OCI-LY1 (cell line): ENCODE measurements at regions not wholly inside any gene's neighbourhood (a gene's known extent, or its start where the extent isn't known, plus 50 kb on each side); places are given as distances from the start of the nearest gene placed in this dataset.

Source experiments
- EZH2 ChIP-seq: fragments of 200-600 bp; sonication (generic), shearing (Covaris generic); IDR thresholded peaks from 2 replicates; pipeline ENCODE4 v1.8.0; 2017; ENCODE audit warnings: borderline replicate concordance, mixed run types, mild to moderate bottlenecking, antibody characterized with exemption, low read length, moderate library complexity, mixed read lengths
- TF ChIP-seq, protein P1 (sequence below): fragments of 200-600 bp; sonication (generic), shearing (Covaris generic); IDR thresholded peaks from 2 replicates; pipeline ENCODE4 v1.5.1; 2017; ENCODE audit warnings: mild to moderate bottlenecking, antibody characterized with exemption, low read length, moderate library complexity, mixed read lengths

DNA sequence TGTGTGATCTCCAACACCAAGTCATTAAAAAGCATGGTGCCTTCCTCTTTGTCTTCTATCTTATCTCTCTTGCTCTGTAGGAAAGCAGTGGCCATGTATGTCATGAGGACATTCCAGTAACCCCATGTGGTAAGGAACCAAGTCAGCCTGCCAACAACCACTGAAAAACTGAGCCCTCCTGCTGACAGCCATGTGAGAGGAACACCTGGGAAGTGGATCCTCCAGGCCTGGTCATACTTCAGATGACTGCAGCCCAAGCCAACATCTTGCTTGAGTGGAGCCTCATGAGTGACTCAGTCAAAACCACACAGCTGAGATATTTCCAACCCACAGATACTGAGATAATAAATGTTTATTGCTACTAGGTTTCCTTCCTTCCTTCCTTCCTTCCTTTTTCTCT, 597.3 kb downstream of the ZIC1 start:
- TF ChIP-seq, protein P1, sequence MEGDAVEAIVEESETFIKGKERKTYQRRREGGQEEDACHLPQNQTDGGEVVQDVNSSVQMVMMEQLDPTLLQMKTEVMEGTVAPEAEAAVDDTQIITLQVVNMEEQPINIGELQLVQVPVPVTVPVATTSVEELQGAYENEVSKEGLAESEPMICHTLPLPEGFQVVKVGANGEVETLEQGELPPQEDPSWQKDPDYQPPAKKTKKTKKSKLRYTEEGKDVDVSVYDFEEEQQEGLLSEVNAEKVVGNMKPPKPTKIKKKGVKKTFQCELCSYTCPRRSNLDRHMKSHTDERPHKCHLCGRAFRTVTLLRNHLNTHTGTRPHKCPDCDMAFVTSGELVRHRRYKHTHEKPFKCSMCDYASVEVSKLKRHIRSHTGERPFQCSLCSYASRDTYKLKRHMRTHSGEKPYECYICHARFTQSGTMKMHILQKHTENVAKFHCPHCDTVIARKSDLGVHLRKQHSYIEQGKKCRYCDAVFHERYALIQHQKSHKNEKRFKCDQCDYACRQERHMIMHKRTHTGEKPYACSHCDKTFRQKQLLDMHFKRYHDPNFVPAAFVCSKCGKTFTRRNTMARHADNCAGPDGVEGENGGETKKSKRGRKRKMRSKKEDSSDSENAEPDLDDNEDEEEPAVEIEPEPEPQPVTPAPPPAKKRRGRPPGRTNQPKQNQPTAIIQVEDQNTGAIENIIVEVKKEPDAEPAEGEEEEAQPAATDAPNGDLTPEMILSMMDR: no peak
- no peak for TF ChIP-seq EZH2
